Caco-2 (cell line): ENCODE measurements at regions not wholly inside any gene's neighbourhood (a gene's known extent, or its start where the extent isn't known, plus 50 kb on each side); places are given as distances from the start of the nearest gene placed in this dataset.

Source experiments
- BruUV-seq: library from RNA; stranded (reverse); fragments of 400-500 nt; replicated peaks from 2 replicates; lab custom pipeline; 2021; lab: Mats Ljungman, UMichigan
- CTCF ChIA-PET: fragments of 300-600 bp; sonication (Branson Sonifier 250); formaldehyde crosslinking; loops from one replicate; lab custom pipeline; 2022; ENCODE audit warnings: antibody characterized with exemption; lab: Charles Lee
- POLR2A ChIA-PET: fragments of 300-600 bp; sonication (Branson Sonifier 250); formaldehyde crosslinking; loops from one replicate; lab custom pipeline; 2022; ENCODE audit warnings: antibody characterized with exemption; lab: Charles Lee
- DNase-seq, 2 experiments: peaks; one replicate each; pipeline versions ENCODE4 v3.0.0 to v3.0.0-alpha.2; 2020 to 2022
- H3K27me3 ChIP-seq: replicated peaks from 2 replicates; pipeline ENCODE4 v1.6.0; 2011; ENCODE audit warnings: low read length; ENCODE audit not compliant: control insufficient read depth, insufficient read depth
- H3K36me3 ChIP-seq: 2 replicates; pipeline ENCODE4 v1.5.1; 2011; ENCODE audit warnings: low read length; ENCODE audit not compliant: control insufficient read depth, insufficient read depth
- H3K4me1 ChIP-seq: fragments of 250-450 bp; sonication (Bioruptor Pico); 2 replicates; pipeline ENCODE4 v1.5.1; 2020; ENCODE audit warnings: mild to moderate bottlenecking
- H3K4me3 ChIP-seq: 2 replicates; pipeline ENCODE4 v1.5.1; 2011; ENCODE audit warnings: low read depth, mild to moderate bottlenecking, control low read depth, low read length
- H3K9me3 ChIP-seq: fragments of 250-450 bp; sonication (Bioruptor Pico); 2 replicates; pipeline ENCODE4 v1.5.1; 2020; ENCODE audit warnings: mild to moderate bottlenecking, moderate library complexity
- H3K27ac Mint-ChIP-seq: one replicate; pipeline ENCODE4 v1.8.0; 2022; ENCODE audit warnings: mixed read lengths; ENCODE audit not compliant: unreplicated experiment
- H3K27me3 Mint-ChIP-seq: one replicate; pipeline ENCODE4 v1.8.0; 2022; ENCODE audit warnings: mixed read lengths; ENCODE audit not compliant: insufficient read depth, unreplicated experiment
- H3K36me3 Mint-ChIP-seq: one replicate; pipeline ENCODE4 v1.8.0; 2022; ENCODE audit warnings: mild to moderate bottlenecking, mixed read lengths; ENCODE audit not compliant: insufficient read depth, unreplicated experiment
- H3K4me1 Mint-ChIP-seq: one replicate; pipeline ENCODE4 v1.8.0; 2022; ENCODE audit warnings: low read depth, mixed read lengths; ENCODE audit not compliant: unreplicated experiment
- H3K4me3 Mint-ChIP-seq: one replicate; pipeline ENCODE4 v1.8.0; 2022; ENCODE audit warnings: mild to moderate bottlenecking, moderate library complexity, mixed read lengths; ENCODE audit not compliant: unreplicated experiment
- H3K9me3 Mint-ChIP-seq: one replicate; pipeline ENCODE4 v1.8.0; 2022; ENCODE audit warnings: mixed read lengths; ENCODE audit not compliant: unreplicated experiment
- CTCF ChIP-seq, 2 experiments: fragments of 200-600 bp in 1 of 2; IDR thresholded peaks; 1 replicate in 1 of 2; 2 replicates in 1 of 2; pipeline versions ENCODE4 v1.5.1 to v1.8.0; 2011 to 2022; ENCODE audit warnings: antibody characterized with exemption in 1 of 2, control low read depth in 1 of 2, inconsistent platforms in 1 of 2, low read depth in 1 of 2, low read length in 1 of 2, mild to moderate bottlenecking in 1 of 2, moderate library complexity in 1 of 2; ENCODE audit not compliant: insufficient read depth in 1 of 2, severe bottlenecking in 1 of 2, unreplicated experiment in 1 of 2
- intact Hi-C: fragments of 100-400 bp; cut with micrococcal nuclease; formaldehyde crosslinking; loops from one replicate; pipeline ENCODE4 v1.10.0; 2022; ENCODE audit not compliant: unreplicated experiment

DNA sequence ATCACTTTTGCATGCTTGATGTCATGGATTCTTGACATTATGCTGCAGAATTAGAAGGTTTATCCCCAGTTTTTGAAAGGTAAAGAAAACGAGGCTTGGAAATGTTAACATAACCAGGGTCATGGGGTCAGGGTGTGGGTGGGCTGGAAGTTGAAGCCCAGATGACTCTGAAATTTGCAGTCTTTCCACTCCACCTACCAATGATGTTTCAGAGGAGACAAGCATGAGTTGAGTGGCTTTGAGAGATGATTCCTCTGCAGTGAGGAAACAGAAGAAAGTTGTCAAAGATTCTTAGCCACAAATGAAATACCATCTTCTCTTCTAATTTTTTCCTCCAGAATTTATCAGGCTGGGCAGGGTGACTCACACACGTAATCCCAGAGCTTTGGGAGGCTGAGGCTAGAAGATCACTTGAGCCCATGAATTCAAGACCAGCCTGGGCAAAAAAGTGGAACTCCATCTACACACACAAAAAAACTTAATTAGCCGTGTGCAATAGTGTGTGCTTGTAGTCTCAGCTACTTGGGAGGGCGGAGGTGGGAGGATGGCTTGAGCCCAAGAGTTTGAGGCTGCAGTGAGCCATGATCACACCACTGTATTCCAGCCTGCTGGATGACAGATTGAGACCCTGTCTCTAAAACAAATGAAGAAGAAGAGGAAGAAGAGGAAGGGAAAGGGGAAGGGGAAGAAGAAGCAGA lies 239.1 kb upstream of the AUTS2 start:
- Histone ChIP-seq H3K27me3 (no peaks in the 10 kb centered on the region), H3K4me1 (no peaks in the 10 kb centered on the region), H3K9me3 (no peaks in the 10 kb centered on the region), H3K4me3 (no peak overlapping the region), H3K36me3 (no peaks in the 10 kb centered on the region)
- peaks cover 3% of the 10 kb centered on the region for H3K27me3 Mint-ChIP-seq
- CTCF ChIA-PET: no interaction called here
- POLR2A ChIA-PET: no interaction called here
- H3K4me1 Mint-ChIP-seq: no peaks in the 10 kb centered on the region
- H3K9me3 Mint-ChIP-seq: no peaks in the 10 kb centered on the region
- no peak for DNase-seq
- intact Hi-C loops: no loop called here
- H3K36me3 Mint-ChIP-seq: no peaks in the 10 kb centered on the region
- H3K4me3 Mint-ChIP-seq: no peak overlapping the region
- no peak for TF ChIP-seq CTCF (IDR thresholded peaks at IDR 0.05; ENCODE audit: insufficient read depth in 1 of 2, low read depth in 1 of 2, low read length in 1 of 2, severe bottlenecking in 1 of 2, unreplicated experiment in 1 of 2)
- no peak overlapping the region for H3K27ac Mint-ChIP-seq
- no TSS peak for BruUV-seq

DNA sequence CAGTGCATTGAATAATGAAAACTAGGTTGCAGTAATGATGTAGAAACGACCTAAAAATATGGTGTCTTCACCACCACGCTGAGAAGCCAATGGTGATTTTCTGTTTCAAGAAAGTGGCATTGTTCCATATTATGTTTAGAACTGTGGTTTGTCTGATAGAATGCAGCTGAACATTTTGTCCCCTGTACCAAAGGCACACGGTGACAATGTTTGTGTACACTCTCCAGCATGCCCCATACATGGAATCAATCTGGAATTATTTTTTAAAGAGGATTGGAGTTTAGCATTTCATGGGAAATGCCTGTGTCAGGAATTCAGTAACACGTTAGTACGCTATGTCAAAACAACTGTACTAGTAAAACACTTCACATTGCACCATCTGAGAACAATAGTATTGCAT lies 237.4 kb upstream of the AUTS2 start:
- no TSS peak for BruUV-seq
- ChIA-PET CTCF (no interaction called here), POLR2A (no interaction called here)
- Histone ChIP-seq H3K4me3 (no peak overlapping the region), H3K9me3 (no peaks in the 10 kb centered on the region), H3K36me3 (no peaks in the 10 kb centered on the region), H3K27me3 (no peaks in the 10 kb centered on the region), H3K4me1 (no peaks in the 10 kb centered on the region)
- Mint-ChIP-seq H3K9me3 (no peaks in the 10 kb centered on the region), H3K27ac (no peak overlapping the region), H3K27me3 (peaks cover 3% of the 10 kb centered on the region), H3K4me1 (no peaks in the 10 kb centered on the region), H3K36me3 (no peaks in the 10 kb centered on the region), H3K4me3 (no peak overlapping the region)
- intact Hi-C loops: no loop called here
- TF ChIP-seq CTCF (IDR thresholded peaks at IDR 0.05; ENCODE audit: insufficient read depth in 1 of 2, low read depth in 1 of 2, low read length in 1 of 2, severe bottlenecking in 1 of 2, unreplicated experiment in 1 of 2): no peak
- DNase-seq: no peak

- Mint-ChIP-seq H3K4me3 (no peak overlapping the region), H3K9me3 (no peaks in the 10 kb centered on the region), H3K36me3 (no peaks in the 10 kb centered on the region), H3K4me1 (no peaks in the 10 kb centered on the region), H3K27me3 (peaks cover 4% of the 10 kb centered on the region), H3K27ac (no peak overlapping the region)
- ChIA-PET POLR2A (no interaction called here), CTCF (interaction anchor here (0.7 kb wide), 1 partner anchor 202 kb away, joined by 3 read pairs; no protein-coding TSS in a partner anchor)
- Histone ChIP-seq H3K27me3 (no peaks in the 10 kb centered on the region), H3K36me3 (no peaks in the 10 kb centered on the region), H3K4me1 (no peaks in the 10 kb centered on the region), H3K9me3 (no peaks in the 10 kb centered on the region), H3K4me3 (no peak overlapping the region)
- intact Hi-C loops: no loop called here
- DNase-seq: no peak
- TF ChIP-seq CTCF (IDR thresholded peaks at IDR 0.05; ENCODE audit: insufficient read depth in 1 of 2, low read depth in 1 of 2, low read length in 1 of 2, severe bottlenecking in 1 of 2, unreplicated experiment in 1 of 2): no peak
- BruUV-seq: no TSS peak
These were observed 235.1 kb upstream of the AUTS2 start for GRCh38 chr7:69363136-69363535.
